D721Med (cell line): ENCODE measurements at regions not wholly inside any gene's neighbourhood (a gene's known extent, or its start where the extent isn't known, plus 50 kb on each side); places are given as distances from the start of the nearest gene placed in this dataset.

Experiments used
- DNase-seq: peaks from one replicate; pipeline ENCODE4 v3.0.0; 2011; ENCODE audit warnings: low spot score; ENCODE audit not compliant: insufficient read length
- FAIRE-seq: peaks from 2 replicates; lab custom pipeline; 2011; peaks lifted over from hg19 to GRCh38; lab: Jason Lieb, UNC
- TF ChIP-seq, protein P1 (sequence below): IDR thresholded peaks from 2 replicates; pipeline ENCODE4 v1.5.1; 2012; ENCODE audit warnings: mild to moderate bottlenecking, control low read depth; ENCODE audit not compliant: insufficient read depth; ENCODE audit errors: missing control alignments

DNA sequence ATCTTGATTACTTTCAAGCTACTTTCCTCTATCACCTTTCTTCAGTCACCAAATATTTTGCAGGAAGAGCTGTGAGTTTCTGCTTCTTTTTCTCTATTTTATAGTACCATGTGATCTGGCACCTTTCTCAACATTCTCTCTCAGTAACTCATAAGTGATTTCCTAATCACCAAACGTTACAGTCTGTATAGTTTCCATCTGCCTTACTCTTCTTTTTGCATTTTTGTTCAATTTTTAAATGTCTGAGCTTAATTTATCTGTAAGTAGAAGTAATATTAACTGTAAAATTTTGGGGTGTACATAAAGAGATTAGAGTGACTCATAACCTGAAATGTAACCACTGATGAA, 422.1 kb upstream of the SYT1 start:
- FAIRE-seq = no peak
- DNase-seq = no peak
- TF ChIP-seq, protein P1, sequence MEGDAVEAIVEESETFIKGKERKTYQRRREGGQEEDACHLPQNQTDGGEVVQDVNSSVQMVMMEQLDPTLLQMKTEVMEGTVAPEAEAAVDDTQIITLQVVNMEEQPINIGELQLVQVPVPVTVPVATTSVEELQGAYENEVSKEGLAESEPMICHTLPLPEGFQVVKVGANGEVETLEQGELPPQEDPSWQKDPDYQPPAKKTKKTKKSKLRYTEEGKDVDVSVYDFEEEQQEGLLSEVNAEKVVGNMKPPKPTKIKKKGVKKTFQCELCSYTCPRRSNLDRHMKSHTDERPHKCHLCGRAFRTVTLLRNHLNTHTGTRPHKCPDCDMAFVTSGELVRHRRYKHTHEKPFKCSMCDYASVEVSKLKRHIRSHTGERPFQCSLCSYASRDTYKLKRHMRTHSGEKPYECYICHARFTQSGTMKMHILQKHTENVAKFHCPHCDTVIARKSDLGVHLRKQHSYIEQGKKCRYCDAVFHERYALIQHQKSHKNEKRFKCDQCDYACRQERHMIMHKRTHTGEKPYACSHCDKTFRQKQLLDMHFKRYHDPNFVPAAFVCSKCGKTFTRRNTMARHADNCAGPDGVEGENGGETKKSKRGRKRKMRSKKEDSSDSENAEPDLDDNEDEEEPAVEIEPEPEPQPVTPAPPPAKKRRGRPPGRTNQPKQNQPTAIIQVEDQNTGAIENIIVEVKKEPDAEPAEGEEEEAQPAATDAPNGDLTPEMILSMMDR = no peak

DNA sequence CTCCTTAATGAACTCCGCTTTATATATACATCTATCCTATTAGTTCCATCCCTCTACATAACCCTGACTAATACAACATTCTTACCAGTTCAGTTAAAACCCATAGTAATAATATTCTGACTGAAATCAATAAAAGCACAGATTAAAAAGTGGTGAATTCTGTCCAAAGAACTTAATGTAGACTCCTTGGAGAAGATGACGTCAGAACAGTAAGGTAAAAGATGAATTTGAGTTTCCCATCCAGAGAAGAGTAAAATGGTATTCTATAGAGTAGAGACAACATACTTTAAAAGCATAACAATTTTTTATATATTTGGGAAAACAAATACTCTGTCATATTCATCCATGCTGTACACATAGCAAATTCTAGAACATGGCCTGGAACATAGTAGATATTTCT, 418.0 kb upstream of the SYT1 start:
- DNase-seq (no peak), FAIRE-seq (no peak)
- TF ChIP-seq, protein P1 = no peak

DNA sequence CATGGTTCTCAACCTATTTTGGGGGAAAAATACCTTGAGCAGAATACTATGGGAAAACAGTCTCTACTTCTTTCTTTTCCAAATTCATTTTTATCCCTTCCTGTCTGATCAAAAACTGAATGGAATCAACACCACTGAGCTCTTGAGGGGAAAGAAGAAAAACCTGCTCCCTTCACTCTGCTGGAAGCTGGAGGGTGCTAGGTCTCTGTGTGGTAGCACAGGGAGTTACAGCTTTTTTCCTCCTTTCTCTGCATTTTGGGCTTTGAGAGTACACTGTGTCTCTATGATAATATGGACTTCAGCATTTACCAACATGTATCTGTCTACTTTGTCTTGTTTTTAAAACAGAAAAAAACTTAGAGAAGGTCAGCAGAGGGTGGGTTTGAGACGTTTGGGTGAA, 417.2 kb upstream of the SYT1 start:
- no peak for FAIRE-seq
- DNase-seq = no peak
- TF ChIP-seq, protein P1 = no peak

DNA sequence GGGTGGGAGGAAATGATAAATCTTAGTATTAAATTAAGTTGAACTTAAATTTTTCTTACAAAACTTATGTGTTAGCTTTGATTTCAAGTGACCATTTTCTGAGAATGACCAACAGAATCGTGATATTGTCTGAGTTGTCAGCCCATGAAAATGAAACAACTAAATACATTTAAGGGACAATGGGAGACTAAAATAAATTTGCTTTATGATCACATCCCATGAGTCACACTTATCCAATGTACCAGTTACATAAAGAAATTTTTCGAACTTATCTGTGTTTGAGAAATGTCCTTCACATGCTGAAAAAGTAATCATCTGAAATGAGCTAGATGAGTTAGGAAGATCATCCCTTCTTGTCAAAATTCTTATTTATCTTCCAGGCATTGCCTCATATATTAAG, 415.9 kb upstream of the SYT1 start:
- peak; percentile 11 for FAIRE-seq
- no peak for DNase-seq
- TF ChIP-seq, protein P1 = no peak

DNA sequence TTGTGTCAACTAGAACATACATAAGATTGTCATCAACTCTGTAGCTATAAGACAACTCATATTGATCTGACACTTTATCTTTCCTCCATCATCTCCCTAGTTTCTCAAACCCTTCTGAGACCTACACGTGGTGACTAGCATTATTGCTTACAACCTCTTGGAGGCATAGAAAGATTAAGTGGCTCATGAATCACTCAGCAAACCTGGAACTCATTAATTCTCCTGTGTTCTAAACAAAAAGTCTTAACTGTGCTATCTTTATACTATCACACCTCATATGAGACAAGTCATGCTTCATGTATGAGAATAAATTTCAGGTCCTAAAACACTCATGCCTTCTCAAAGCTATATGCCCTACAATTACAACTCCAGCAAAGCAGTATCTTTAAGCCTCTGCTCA, 408.6 kb upstream of the SYT1 start:
- TF ChIP-seq, protein P1 = no peak
- FAIRE-seq (no peak), DNase-seq (no peak)

DNA sequence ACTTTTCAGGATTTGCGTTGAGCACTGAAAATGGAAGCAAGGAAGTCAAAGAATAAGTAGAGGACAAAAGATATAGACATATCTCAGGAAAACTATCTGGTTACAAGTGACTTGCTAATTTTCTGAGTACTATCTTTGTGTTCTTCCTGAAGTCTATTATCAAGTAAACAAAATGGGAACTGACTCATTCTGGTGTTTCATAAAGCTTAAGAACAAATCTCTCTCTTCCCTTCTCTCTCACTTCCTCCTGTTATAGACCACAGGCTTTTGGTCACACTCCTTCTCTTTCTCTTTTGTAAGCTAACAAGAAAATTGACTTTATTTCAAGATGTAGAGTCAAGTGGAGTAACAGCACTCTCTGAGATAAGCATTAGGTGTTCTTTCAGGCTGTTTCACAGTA, 406.6 kb upstream of the SYT1 start:
- DNase-seq (no peak), FAIRE-seq (no peak)
- TF ChIP-seq, protein P1 = no peak

DNA sequence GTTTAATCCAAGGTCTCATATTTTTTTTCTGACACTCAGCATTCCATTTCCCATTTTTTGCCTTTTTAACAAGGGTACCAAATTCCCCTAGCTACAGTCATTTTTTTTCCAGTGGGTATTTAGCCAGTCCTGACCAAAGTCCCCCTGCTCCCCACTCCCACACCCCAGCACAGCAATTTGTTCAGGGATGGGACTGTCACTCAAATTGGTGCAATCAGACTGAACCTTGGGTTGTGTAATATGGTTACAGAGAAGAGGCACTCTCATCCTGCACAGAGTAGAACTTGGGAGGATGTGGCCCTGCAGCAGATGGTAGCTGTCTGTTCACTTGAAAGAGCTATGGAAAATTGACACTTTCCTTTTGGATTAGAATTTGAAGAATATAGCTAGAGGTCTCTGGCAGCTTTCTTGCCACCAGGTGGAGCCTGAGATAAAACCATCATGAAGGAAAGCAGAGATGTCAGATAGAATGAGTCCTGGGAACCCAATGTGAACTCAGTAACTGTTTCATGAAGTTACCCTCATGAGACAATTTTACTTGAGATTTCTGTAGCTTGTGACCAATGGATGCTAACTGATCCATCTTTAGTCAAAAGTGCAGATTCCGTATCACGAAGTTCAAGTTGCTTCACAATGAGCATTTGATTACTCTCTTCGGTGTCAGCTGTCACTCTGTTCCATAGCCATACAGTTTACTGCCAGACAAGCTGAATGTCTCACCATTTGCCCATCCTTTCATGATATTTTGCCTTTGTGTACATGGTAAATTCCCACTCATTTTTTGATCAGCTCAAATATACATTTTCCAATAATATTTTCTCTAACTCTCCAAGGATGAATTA, 394.0 kb upstream of the SYT1 start:
- TF ChIP-seq, protein P1 = peak; percentile 68
- FAIRE-seq (peak; percentile 58), DNase-seq (no peak)
